GM18511 (cell line): ENCODE measurements at regions not wholly inside any gene's neighbourhood (a gene's known extent, or its start where the extent isn't known, plus 50 kb on each side); places are given as distances from the start of the nearest gene placed in this dataset.
"Not testable (repeated sequence)": the region's sequence is repeated elsewhere in the genome, so short reads cannot be mapped to it uniquely, and the experiment has no call there.

ENCODE experiments used
- ATAC-seq: cut with Tn5 transposase; IDR thresholded peaks from one replicate; pipeline ENCODE4 v1.9.1; 2021; ENCODE audit warnings: mild to moderate bottlenecking, moderate library complexity; ENCODE audit not compliant: unreplicated experiment

- ATAC-seq: no peak
Measured at GRCh38 chr9:113664181-113664875, 200.8 kb downstream of the RGS3 start.

- no peak for ATAC-seq
Measured at GRCh38 chr9:113665064-113665463, 201.5 kb downstream of the RGS3 start.

DNA sequence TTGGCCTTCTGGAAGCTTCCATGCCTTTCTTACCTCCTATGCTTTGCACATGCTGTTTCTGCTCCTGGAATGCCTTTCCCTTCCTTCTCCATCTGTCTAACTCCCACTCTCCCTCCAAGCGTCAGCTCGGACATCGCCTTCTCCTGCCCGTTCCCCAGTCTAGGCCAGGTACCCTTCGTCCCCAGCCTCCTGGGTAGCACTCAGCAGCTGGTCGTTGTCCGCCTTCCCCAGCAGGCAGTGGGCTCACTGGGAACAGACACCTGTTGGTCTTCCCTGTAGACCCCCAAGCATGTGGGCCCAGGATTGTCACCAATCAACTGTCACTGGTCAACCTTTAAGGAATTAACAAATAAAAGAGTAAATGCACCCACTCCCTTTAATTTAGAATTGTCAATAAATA, 202.2 kb downstream of the RGS3 start:
- ATAC-seq: no peak

GRCh38 chr9:113668061-113668460, 204.5 kb downstream of the RGS3 start:
- no peak for ATAC-seq

- no peak for ATAC-seq
Measured at GRCh38 chr9:113669522-113670115, 206.1 kb downstream of the RGS3 start.

- no peak for ATAC-seq
Measured at GRCh38 chr9:113673726-113674125, 202.4 kb upstream of the ZNF618 start.

DNA sequence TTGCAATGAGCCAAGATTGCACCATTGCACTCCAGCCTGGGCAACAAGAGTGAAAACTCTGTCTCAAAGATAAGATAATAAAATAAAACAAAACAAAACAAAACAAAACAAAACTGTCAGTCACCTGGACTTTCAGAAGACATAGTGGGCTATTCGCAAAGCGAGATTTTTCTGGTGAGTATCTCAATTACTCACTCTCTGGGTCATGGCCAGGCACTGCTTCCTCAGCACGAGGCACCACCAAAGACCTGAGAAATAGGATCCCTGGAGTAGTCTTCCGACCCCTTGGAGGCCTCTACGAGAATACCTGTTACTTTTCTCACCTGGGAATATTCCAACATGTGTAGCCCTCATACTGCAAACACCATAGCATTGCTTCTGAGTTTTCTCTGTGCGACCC, 201.7 kb upstream of the ZNF618 start:
- no peak for ATAC-seq

GRCh38 chr9:113675475-113675941, 200.6 kb upstream of the ZNF618 start:
- no peak for ATAC-seq

GRCh38 chr9:113677057-113677456, 199.1 kb upstream of the ZNF618 start:
- no peak for ATAC-seq

DNA sequence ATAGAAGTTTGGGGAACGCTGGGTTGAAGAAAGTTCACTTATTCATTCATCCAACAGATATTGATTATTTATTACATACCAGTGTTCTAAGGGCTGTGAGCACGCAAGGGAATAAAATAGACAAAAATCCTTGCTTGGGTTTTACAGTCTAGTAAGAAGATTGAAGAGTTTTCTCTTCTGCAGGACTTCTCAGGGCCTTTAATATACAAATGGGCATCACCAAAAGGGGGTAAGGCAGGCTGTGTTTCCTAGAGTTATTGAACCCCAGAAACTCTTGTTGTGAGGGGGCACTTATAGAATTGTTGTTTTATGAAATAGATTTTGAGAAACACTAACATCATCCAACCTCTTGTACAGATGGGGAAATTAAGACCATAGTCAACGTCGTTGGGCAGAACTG, 198.5 kb upstream of the ZNF618 start:
- ATAC-seq: no peak

GRCh38 chr9:113678119-113678858, 197.8 kb upstream of the ZNF618 start:
- no peak for ATAC-seq

GRCh38 chr9:113678859-113679256, 197.3 kb upstream of the ZNF618 start:
- ATAC-seq: no peak

DNA sequence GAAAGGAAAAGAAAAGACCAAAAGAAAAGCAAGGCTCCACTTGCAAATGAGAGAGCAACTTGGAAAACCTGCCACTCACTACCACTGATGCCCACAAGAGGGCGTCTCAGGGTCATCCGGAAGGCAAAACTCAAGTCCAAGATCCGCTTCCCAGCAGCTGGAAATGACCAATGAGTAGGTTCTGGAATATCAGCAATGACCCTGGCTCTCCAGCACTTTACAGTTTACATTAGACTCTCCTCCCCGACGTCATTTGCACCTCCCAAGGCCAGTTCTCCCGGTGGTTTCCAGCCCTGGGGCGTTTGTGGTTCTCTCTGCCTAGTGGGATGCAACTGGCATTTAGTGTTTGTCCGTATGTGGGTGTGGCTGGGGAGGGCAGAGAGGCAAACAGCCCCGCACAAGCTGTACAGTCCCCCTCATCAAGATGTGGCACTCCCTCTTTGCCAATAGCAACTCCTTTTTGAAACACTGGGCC, 193.8 kb upstream of the ZNF618 start:
- ATAC-seq: no peak

DNA sequence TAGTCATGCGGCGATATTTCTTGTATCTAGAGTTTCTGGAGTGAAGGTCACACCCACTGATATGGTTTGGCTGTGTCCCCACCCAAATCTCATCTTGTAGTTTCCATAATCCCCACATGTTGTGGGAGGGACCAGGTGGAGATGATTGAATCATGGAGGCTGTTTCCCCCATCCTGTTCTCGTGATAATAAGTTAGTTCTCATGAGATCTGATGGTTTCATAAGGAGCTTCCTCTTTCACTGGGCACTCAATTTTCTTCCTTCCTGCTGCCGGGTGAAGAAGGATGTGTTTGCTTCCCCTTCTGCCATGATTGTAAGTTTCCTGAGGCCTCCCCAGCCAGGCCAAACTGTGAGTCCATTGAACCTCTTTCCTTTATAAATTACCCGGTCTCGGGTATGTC, 190.5 kb upstream of the ZNF618 start:
- not testable (repeated sequence) for ATAC-seq

GRCh38 chr9:113687107-113687679, 188.9 kb upstream of the ZNF618 start:
- no peak for ATAC-seq

GRCh38 chr9:113687680-113688371, 188.3 kb upstream of the ZNF618 start:
- ATAC-seq: no peak

GRCh38 chr9:113690055-113690740, 185.9 kb upstream of the ZNF618 start:
- no peak for ATAC-seq

GRCh38 chr9:113692256-113692655, 183.9 kb upstream of the ZNF618 start:
- ATAC-seq: no peak

- no peak for ATAC-seq
Measured at GRCh38 chr9:113694912-113695311, 181.2 kb upstream of the ZNF618 start.

GRCh38 chr9:113695440-113695851, 180.7 kb upstream of the ZNF618 start:
- no peak for ATAC-seq
